NCI-H2196 (cell line): ENCODE measurements at regions not wholly inside any gene's neighbourhood (a gene's known extent, or its start where the extent isn't known, plus 50 kb on each side); places are given as distances from the start of the nearest gene placed in this dataset.

Source experiments
- DNase-seq: peaks from one replicate; lab custom pipeline; 2025; ENCODE audit not compliant: unreplicated experiment; lab: John Stamatoyannopoulos, UW

DNA sequence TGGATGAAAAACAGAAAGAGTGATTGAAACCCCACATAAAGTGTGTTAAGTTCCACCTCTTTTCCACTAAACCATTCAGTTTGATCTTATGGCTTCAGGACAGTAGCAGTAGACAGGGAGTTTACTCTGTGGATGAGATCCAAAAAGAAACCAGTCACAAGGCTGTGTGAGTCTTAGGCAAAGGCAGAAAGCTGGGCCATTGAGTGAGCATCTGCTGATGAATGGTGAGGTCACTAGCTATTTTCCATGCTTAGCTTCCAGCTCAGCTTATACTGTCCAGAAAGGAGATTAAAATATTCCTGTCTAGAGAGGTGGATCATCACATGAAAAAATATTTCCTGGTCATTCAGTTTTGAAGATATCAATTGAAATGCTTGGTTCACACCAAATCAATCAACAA lies 1643.9 kb downstream of the HACE1 start:
- no peak for DNase-seq

DNA sequence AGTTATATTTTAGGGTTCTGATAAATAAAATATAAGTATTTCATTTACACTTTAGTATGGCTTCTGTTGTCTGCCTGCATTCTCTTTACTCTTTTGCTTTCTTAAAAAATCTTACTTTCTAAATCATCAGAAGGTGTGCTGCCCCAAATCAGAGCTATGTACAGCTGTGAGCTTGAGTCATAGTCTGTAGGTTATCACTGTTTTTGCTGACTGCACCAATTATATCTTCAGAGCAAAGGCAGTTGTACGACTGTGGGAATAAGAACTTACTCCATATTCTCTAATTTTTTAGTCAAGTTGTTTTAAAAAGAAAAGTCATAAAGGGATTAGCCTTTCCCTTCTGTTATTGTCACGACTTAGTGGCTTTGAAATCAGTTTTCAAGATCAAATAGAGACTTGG lies 1649.0 kb downstream of the HACE1 start:
- DNase-seq = no peak

DNA sequence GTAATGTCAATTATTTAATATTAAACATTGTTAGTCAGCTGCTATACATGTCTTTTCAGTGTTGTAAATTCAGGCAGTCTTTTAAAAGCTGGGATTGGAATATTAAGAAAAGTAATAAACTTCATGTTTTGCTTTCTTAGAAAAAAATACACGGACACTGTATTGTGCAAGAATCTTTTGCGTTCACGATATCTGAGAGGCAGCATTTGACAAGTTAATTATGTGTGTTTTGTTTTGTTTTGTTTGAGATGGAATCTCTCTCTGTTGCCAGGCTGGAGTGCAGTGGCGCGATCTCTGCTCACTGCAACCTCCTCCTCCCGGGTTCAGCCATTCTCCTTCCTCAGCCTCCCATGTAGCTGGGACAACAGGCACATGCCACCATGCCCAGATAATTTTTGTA lies 1661.3 kb downstream of the HACE1 start:
- DNase-seq = no peak

DNA sequence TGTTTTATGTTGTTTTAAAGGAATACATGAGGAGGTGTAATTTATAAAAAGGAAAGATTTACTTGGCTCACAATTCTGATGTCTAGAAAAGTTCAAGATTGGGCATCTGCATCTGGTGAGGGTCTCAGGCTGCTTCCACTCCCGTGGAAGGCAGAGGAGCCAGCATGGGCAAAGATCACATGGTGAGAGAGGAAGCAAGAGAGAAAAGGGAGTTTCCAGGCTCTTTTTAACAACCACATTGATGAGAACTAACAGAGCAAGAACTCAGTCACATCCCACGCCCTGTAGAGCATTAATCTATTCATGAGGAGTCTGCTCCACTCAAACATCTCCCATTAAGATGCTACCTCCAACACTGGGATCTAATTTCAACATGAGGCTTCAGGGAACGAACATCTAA lies 1666.3 kb downstream of the HACE1 start:
- no peak for DNase-seq

DNA sequence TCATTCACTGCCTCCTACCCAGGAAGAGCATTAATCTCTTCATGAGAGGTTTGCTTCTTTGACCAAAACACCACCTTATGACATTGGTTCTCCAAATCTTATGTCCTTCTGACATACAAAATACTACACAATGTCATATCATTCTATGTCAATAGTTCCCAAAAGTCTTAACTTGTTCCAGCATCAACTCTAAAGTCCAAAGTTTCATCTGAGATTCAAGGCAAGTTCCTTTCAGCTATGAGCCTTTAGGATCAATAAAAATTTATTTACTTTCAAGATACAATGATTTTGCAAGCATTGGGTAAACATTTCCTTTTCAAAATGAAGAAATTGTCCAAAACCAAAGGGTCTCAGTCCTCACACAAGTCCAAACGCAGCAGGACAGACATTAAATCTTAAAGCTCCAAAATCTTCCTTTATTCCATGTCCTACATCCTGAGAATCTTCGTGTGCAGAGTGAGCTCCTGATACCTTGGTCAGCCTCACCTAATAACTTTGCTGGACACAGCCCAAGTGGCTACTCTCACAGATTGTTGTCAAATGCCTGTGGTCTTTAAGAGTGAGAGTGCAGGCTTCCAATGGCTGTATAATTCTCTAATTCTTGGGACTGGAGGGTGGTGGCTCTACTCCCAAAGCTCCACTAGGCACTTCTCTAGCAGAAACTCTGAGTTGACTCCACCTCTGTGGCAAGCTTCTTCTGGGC lies 1668.2 kb downstream of the HACE1 start:
- DNase-seq = no peak

DNA sequence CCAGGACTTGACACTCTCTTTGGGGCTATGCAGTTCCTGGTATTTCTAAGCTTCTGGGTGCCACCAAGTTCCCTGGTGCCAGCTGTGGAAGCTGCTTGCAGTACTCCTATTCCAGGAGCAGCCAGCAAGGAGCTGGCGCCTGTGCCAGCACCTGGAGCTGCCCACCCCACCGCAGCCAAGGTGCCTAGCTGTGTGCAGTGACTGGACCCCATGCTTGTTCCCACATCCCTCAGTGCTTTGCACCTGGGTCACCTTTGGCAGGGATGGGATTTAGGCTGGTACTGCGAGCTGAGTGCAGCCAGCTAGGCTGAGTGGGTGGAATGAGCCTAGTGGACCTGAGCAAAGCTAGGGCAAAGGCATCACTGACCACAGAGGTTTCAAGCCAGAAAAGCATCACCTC lies 1674.9 kb downstream of the HACE1 start:
- no peak for DNase-seq

DNA sequence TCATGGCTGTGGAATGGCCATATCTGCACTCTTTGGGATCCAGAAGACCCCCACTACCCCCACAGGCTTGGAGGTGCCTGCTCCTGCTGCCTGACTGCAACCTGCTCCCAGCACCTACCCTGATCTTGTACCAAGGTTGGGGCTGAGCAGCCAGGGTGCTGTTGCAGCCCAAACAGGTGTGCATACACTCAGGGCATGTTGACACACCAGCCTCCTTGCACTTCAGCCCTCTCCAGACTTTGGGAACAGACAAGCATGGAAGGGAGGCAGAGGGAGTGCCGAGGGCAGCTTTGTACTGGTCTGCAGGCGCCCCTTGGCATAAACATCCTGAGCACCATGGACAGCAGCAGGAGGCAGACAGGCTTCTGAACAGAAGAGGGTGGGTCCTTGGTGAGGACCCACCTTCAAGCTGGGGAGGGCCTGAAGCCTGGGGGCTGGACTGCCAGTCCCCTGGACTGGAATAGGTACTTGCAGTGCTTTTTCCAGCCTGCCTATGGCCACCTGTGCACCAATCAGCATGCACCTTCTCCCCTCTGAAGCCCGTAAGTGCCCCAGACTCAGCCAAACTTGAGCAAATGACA lies 1675.8 kb downstream of the HACE1 start:
- DNase-seq = no peak

DNA sequence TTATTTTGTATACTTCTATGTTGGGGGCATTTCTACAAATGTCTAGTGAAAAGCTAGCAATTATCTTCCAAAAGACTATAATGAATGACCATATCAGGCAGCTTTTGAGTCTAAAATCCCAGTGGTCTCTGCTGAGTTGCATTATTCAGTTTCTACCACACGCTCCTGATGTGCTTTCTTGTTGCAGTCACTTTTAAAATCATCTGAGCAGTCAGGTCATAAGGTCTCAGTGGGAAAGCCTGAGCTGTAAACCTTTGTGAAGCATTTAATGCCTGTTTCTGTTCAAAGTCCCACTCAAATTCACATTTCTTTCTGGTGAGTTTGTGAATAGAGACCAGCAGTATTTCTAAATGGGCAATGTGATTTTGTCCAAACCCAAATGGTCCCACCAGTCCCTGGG lies 1681.5 kb downstream of the HACE1 start:
- DNase-seq = no peak

DNA sequence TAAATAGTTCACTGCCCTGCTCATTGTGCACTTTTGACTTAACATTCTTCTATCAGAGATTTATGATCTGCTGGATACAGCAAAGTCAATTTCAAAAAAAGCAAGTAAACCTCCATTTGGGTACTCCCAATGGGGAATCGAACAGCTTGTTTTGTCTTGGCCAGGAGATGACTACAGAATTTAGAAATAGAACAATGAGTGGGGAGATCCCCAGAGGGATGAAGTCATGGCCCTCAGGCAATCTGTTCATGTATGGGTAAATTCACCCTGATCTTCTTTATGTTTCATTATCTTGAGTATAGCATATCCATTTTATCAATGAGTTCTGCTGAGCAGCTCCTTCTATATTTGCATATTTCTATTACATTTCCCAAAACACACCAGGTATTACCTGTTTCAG lies 1681.9 kb downstream of the HACE1 start:
- DNase-seq = no peak

DNA sequence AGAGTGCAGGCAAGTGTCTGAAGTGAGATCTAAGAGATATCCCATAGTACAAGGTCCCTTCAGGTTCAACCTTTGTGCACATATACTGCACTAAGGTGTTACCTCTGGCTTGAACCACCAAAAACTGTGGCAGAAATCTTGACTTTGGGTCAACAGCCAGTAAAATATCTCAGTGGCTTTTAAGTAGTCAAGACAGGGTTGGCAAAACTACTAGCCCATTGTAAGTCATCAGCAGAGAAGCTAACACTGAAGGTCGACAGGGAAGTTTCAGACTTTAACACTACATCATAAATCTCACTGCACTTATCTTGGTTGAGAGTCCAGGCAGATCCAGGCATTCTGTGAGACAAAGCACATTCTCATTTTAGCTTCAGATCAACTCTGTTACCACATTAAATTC lies 1684.7 kb downstream of the HACE1 start:
- no peak for DNase-seq

DNA sequence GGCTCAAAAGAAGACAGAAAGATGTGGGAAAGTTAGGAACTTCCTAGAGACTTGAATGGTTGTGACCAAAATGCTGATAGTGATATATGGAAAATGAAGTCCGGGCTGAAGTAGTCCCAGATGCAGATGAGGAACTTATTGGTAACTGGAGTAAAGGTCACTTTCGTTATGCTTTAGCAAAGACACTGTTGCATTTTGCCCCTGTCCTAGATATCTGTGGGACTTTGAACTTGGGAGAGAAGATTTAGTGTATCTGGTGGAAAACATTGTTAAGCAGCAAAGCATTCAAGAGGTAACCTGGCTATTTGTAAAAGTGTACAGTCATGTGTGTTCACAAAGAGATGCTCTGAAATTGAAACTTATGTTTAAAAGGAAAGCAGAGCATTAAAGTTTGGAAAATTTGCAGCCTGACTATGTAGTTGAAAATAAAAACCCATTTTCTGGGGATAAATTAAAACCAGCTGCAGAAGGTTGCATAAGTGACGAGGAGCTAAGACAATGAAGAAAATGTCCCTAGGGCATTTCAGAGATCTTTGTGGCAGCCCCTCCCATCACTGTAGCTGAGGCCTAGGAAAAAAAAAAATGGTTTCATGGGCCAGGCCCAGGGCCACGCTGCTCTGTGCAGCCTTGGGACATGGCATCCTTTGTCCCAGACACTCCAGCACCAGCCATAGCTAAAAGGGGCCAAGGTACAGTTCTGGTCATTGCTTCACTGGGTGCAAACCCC lies 1692.2 kb downstream of the HACE1 start:
- DNase-seq = no peak

DNA sequence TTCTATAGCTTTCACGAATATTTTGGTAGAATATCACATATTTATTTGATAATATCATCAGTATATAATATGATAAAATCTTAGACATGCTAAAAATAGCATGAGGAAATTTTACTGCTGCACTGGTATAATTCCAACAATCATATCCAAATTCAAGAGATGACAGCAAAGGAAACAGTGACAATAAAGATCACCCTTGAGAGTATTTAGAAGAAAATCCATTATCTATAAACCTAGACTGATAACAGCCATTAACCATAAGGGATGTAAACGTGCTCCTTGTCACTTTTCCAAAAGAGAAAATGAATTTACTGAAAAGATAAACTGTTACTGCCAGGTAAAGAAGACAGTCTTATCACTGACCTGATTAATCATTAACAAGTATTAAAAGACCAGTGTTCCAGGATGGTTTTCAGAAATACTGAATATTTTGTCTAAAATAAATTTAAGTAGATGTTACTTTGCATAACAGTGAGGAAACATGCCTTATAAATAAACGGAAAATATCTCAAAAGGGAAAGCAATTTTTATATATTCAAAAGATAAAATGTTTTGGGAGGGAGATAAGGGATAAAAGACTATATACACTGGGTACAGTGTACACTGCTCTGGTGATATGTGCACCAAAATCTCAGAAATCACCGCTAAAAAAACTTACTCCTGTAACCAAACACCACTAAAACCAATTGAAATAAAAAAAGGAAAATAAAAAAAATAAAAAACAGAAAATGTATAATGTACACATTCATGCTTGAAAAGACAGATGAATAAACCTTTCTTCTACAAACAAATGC lies 1704.7 kb downstream of the HACE1 start:
- DNase-seq = no peak

DNA sequence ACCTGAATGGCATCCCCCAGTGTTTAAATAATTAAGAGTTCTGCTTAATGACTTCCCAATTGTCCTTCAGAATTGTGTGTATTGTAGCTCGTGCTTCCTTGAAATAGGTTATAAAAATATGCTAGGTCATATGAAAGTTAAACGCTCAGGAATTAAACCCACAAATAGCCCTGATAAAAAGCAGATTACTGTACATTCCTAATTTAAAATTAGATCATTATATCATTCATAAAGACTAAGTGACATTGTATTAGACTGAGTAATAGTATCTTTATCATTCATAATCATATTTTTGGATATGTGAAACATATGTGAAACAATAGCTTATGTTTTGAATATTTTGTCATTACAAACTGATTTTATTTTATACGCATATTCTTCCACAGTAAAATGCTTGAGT lies 1706.7 kb downstream of the HACE1 start:
- DNase-seq = no peak

DNA sequence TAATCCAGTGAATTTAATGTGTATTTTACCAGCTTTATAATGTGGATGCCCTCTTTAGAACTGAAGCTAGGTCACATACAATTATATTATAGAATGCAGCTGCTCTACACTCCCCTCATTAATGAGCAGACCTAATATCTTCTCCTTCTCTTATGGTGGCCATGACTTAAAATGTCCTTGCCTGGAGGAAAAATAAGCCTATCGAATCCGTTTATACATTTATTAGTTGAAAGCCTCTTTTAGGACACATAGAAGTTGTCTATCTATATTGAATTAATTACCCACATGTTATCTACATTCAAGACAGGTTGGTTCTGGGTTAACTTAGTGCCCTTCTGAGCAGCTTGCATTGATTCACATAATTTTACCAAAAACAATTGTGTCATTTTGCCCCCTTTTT lies 1716.8 kb downstream of the HACE1 start:
- DNase-seq = no peak

DNA sequence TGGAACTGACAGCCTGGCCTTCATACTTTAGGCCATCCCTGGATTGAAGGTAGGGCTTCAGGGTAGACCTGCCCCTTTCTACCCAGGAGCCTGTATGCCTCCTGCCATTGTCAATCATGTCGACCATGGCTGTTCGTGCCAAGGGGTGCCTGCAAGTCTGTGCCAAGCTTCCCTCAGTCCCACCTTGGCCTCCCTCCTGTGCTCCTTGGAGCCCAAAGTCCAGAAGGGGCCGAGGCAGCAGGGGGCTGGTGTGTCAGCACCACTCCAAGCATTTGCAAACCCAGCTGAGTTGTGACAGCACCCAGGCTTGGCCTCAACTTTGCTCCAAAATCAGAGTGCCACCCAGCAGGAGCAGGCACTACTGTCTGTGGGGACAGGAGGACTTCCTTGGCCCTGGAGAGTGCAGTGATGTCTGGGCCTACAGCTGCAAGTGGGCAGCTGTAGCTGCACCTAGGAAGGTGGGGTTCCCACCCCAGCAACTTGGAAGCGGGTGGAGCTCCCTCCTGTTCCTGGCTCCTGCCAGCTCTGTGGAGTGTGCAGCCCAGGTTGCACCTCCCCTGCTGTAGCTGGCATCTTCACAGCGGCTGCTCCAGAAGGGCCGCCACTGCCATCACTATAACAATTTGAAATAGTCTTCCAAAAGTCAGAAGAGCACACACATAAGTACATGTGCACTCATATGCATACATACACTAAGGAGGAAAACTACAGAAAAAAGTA lies 1719.3 kb downstream of the HACE1 start:
- DNase-seq = no peak

DNA sequence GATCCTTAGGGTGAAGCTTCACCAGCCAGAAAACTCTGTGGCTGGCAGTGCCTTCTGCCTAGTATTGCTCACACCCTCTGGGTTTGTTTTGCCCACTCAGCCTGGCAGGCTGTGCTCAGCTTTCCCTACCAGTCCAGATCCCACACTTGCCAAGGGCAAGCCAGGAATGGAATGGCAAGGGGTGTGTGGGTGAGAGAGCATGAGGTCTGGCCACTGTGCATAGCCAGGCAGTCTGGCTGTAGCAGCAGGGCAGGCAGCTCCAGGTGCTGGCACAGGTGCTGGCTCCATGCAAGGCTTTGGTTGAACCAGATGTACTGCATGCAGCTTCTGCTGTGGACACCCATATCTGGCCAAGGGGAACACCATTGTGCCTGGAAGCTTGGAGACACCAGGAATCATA lies 1720.3 kb downstream of the HACE1 start:
- DNase-seq = no peak

DNA sequence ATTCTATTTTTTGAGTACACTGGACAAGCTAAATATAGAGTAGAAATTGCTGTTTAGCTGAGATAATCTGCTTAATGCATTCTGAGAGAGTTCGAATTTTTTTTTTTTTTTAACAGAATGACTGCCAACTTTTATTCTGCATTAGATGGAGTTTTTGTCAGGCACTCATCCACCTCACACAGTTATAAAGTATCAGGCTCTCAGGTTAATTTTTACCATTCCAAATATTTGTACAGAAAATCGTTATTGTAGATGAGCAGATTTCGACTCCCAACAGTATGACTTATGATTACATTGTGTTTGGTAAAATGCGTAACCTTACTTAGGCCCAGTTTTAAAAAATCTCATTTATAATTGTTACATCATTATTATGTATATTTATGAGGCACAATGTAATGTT lies 1731.0 kb downstream of the GRIK2 start:
- DNase-seq = no peak

DNA sequence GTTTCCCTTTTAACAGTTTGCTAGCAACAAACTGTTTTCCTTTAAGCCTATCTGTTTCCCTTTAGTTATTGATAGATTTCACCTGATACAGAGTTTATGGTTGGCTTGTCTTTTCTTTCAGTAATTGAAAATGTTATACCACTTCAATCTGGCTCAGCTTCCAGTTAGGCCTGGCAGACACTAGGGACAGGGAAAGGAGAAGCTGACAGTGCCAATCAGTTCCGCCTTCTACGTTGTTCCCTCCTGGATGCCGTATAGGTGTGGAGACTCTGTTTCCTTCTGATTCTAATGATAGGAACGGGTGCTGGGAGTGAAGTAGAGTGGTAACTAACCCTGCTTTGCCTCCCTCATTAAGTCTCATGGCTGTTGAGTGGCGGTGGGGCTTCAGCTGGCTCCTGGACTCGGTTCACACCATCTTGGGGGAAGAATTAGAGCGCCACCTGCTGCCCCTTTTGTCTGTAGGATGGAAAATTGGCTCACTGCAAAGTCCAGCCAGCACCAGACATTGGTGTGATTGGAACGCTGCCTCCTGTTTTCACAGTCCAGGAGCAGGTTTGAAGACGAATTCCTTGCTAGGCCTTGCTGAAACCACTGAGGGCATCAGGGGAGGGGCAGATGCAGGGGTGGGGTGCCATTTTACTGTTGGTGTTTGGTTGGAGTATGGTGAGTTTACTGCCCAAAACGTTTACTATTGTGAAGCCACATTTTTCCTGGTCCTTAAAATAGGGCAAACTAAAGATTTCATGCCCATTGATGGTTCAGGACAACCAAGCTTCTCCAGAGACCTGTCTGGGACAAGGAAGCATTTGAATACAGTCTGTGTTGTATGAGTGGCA lies 1729.5 kb downstream of the GRIK2 start:
- DNase-seq = peak; percentile 35

DNA sequence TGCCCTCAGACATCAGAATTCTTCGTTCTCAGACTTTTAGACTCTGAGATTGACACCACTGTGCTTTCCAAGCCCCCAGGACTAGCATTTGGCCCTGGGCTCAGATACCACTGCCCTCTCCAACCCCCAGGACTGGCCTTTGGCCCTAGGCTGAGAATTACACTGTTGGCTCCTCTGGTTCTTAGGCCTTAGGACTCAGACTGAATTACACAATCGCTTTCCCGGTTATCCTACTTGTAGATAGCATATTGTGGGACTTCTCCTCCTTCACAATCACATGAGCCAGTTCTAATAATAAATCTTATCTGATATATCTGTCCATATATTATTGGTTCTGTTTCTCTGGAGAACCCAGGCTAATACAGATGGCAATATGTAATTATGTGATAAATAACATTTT lies 1725.5 kb downstream of the GRIK2 start:
- no peak for DNase-seq

DNA sequence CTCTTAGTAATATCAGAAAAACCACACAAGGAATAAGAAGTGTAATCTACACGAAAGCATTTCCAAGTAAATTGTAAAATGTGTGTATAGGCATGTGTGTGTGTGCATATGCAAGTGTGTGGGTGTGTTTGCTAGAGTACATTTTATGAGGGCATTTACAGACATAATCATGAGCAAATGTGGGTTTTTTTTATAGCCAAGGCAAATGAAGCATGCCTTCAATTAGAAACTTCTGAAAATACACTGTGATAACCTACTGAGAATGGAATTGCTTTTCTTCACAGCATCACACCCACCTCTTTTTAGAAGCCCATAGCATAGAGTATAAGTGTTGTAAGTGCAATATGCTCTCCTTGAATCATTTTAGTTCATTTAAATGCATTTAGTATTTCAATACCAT lies 1721.1 kb downstream of the GRIK2 start:
- no peak for DNase-seq
